Trophoblast cell (in vitro differentiated cells and primary cell): ENCODE measurements at regions not wholly inside any gene's neighbourhood (a gene's known extent, or its start where the extent isn't known, plus 50 kb on each side); places are given as distances from the start of the nearest gene placed in this dataset.

Experiments
- DNase-seq, 2 donors: peaks; one replicate each; pipeline ENCODE4 v3.0.0-alpha.2; 2016
- H2AFZ ChIP-seq: 2 replicates; pipeline ENCODE4 v1.6.1; 2013; ENCODE audit warnings: low read length, moderate library complexity, mild to moderate bottlenecking; ENCODE audit not compliant: insufficient read depth, poor library complexity
- H2AK5ac ChIP-seq: 2 replicates; pipeline ENCODE4 v1.6.1; 2013; ENCODE audit warnings: mild to moderate bottlenecking, low read length
- H2BK120ac ChIP-seq: 2 replicates; pipeline ENCODE4 v1.6.1; 2013; ENCODE audit warnings: low read length, mild to moderate bottlenecking, moderate library complexity; ENCODE audit not compliant: insufficient read depth, poor library complexity
- H2BK12ac ChIP-seq: 2 replicates; pipeline ENCODE4 v1.6.1; 2013; ENCODE audit warnings: mild to moderate bottlenecking, low read length, moderate library complexity
- H2BK5ac ChIP-seq: 2 replicates; pipeline ENCODE4 v1.6.1; 2013; ENCODE audit warnings: low read length, low read depth, moderate library complexity, mild to moderate bottlenecking; ENCODE audit not compliant: poor library complexity
- H3K14ac ChIP-seq: 2 replicates; pipeline ENCODE4 v1.6.1; 2013; ENCODE audit warnings: mild to moderate bottlenecking, low read length
- H3K18ac ChIP-seq: 2 replicates; pipeline ENCODE4 v1.6.1; 2013; ENCODE audit warnings: mild to moderate bottlenecking, low read length
- H3K23ac ChIP-seq: 2 replicates; pipeline ENCODE4 v1.6.1; 2013; ENCODE audit warnings: low read length
- H3K27ac ChIP-seq: 2 replicates; pipeline ENCODE4 v1.5.1; 2013; ENCODE audit warnings: low read depth, mild to moderate bottlenecking, inconsistent platforms, low read length, moderate library complexity
- H3K27me3 ChIP-seq: 2 replicates; pipeline ENCODE4 v1.6.1; 2013; ENCODE audit warnings: inconsistent platforms, mild to moderate bottlenecking, low read length, moderate library complexity; ENCODE audit not compliant: insufficient read depth
- H3K36me3 ChIP-seq, 2 experiments: 1 replicate in 1 of 2; 2 replicates in 1 of 2; pipeline ENCODE4 v1.6.1; 2013; ENCODE audit warnings: low read length in 2 of 2, mild to moderate bottlenecking in 2 of 2, moderate library complexity in 1 of 2; ENCODE audit not compliant: insufficient read depth in 2 of 2, control insufficient read depth in 1 of 2
- H3K4ac ChIP-seq: 2 replicates; pipeline ENCODE4 v1.6.1; 2013; ENCODE audit warnings: low read depth, mild to moderate bottlenecking, low read length, moderate library complexity
- H3K4me1 ChIP-seq, 2 experiments: 1 replicate in 1 of 2; 2 replicates in 1 of 2; pipeline ENCODE4 v1.6.1; 2013; ENCODE audit warnings: low read length in 2 of 2, mild to moderate bottlenecking in 2 of 2, moderate library complexity in 1 of 2; ENCODE audit not compliant: insufficient read depth in 2 of 2, control insufficient read depth in 1 of 2
- H3K4me2 ChIP-seq: 2 replicates; pipeline ENCODE4 v1.6.1; 2013; ENCODE audit warnings: inconsistent platforms, mild to moderate bottlenecking, low read length, moderate library complexity
- H3K4me3 ChIP-seq: 2 replicates; pipeline ENCODE4 v1.5.1; 2013; ENCODE audit warnings: mild to moderate bottlenecking, low read depth, low read length, inconsistent platforms
- H3K79me1 ChIP-seq: one replicate; pipeline ENCODE4 v1.6.1; 2013; ENCODE audit warnings: low read length
- H3K79me2 ChIP-seq: 2 replicates; pipeline ENCODE4 v1.6.1; 2013; ENCODE audit warnings: low read length, mild to moderate bottlenecking; ENCODE audit not compliant: control insufficient read depth, insufficient read depth, poor library complexity
- H3K9ac ChIP-seq: 2 replicates; pipeline ENCODE4 v1.6.1; 2013; ENCODE audit warnings: mild to moderate bottlenecking, low read length
- H3K9me3 ChIP-seq: 2 replicates; pipeline ENCODE4 v1.6.1; 2013; ENCODE audit warnings: low read depth, mild to moderate bottlenecking, control low read depth, inconsistent platforms, low read length; ENCODE audit not compliant: insufficient read depth
- H4K12ac ChIP-seq: 2 replicates; pipeline ENCODE4 v1.6.1; 2013; ENCODE audit warnings: low read depth, mild to moderate bottlenecking, low read length, moderate library complexity
- H4K8ac ChIP-seq: 2 replicates; pipeline ENCODE4 v1.6.1; 2013; ENCODE audit warnings: low read depth, mild to moderate bottlenecking, low read length, moderate library complexity
- H4K91ac ChIP-seq: one replicate; pipeline ENCODE4 v1.6.1; 2013; ENCODE audit warnings: low read depth, mild to moderate bottlenecking, low read length, moderate library complexity
- WGBS: extraction: QIAGEN DNeasy Blood & Tissue Kit; methylation state at CpG from one replicate; pipeline ENCODE4 v1.1.7; 2013; ENCODE audit warnings: missing lambda C conversion rate; ENCODE audit not compliant: insufficient read length, insufficient coverage; ENCODE audit errors: extremely low coverage; 5-methylcytosine and 5-hydroxymethylcytosine counted together

- Histone ChIP-seq H3K4me2 (no peak overlapping the region), H2BK120ac (no peak overlapping the region), H3K36me3 (no peaks in the 10 kb centered on the region), H3K23ac (no peak overlapping the region), H3K9me3 (peaks cover 1% of the 10 kb centered on the region), H3K18ac (no peak overlapping the region), H2BK12ac (no peak overlapping the region), H3K27me3 (no peaks in the 10 kb centered on the region), H3K4me1 (no peaks in the 10 kb centered on the region), H2BK5ac (no peak overlapping the region), H2AK5ac (no peak overlapping the region), H4K91ac (no peak overlapping the region), H3K9ac (no peak overlapping the region), H2AFZ (no peak overlapping the region), H3K79me2 (no peaks in the 10 kb centered on the region), H4K8ac (no peak overlapping the region), H3K4ac (no peak overlapping the region), H3K79me1 (no peaks in the 10 kb centered on the region), H3K4me3 (no peak overlapping the region), H4K12ac (no peak overlapping the region), H3K27ac (no peak overlapping the region), H3K14ac (no peak overlapping the region)
- DNase-seq: no peak
- no CpG with 5 or more reads among the region's 8 CpGs for WGBS
Observed at GRCh38 chr2:119076713-119077112, 81.8 kb downstream of the C1QL2 start.

GRCh38 chr2:119073213-119073612, 85.3 kb downstream of the C1QL2 start:
- H4K91ac ChIP-seq: no peak overlapping the region
- H3K4me1 ChIP-seq: no peaks in the 10 kb centered on the region
- H3K27ac ChIP-seq: no peak overlapping the region
- H2BK5ac ChIP-seq: no peak overlapping the region
- H3K14ac ChIP-seq: no peak overlapping the region
- no peak overlapping the region for H2BK120ac ChIP-seq
- no peak overlapping the region for H4K8ac ChIP-seq
- H3K79me1 ChIP-seq: no peaks in the 10 kb centered on the region
- no peak overlapping the region for H3K18ac ChIP-seq
- no peak overlapping the region for H3K4ac ChIP-seq
- DNase-seq: no peak
- no peak overlapping the region for H2AFZ ChIP-seq
- H3K4me3 ChIP-seq: no peak overlapping the region
- H3K36me3 ChIP-seq: no peaks in the 10 kb centered on the region
- H3K23ac ChIP-seq: no peak overlapping the region
- no peak overlapping the region for H4K12ac ChIP-seq
- H2BK12ac ChIP-seq: no peak overlapping the region
- H2AK5ac ChIP-seq: no peak overlapping the region
- WGBS: no CpG with 5 or more reads among the region's 3 CpGs
- no peak overlapping the region for H3K4me2 ChIP-seq
- H3K27me3 ChIP-seq: no peaks in the 10 kb centered on the region
- no peak overlapping the region for H3K9ac ChIP-seq
- no peaks in the 10 kb centered on the region for H3K79me2 ChIP-seq
- peaks cover 1% of the 10 kb centered on the region for H3K9me3 ChIP-seq

GRCh38 chr2:119071476-119071875, 87.1 kb downstream of the C1QL2 start:
- H3K79me1 ChIP-seq: no peaks in the 10 kb centered on the region
- no peak overlapping the region for H2AK5ac ChIP-seq
- H4K12ac ChIP-seq: no peak overlapping the region
- no peak overlapping the region for H2AFZ ChIP-seq
- H3K79me2 ChIP-seq: no peaks in the 10 kb centered on the region
- H3K27ac ChIP-seq: no peak overlapping the region
- no peak overlapping the region for H4K91ac ChIP-seq
- H3K18ac ChIP-seq: no peak overlapping the region
- H3K4me2 ChIP-seq: no peak overlapping the region
- WGBS: no CpG with 5 or more reads among the region's 1 CpG
- no peak overlapping the region for H3K23ac ChIP-seq
- no peak overlapping the region for H3K14ac ChIP-seq
- no peaks in the 10 kb centered on the region for H3K4me1 ChIP-seq
- no peak overlapping the region for H3K4me3 ChIP-seq
- no peak overlapping the region for H3K4ac ChIP-seq
- H3K36me3 ChIP-seq: no peaks in the 10 kb centered on the region
- H3K9me3 ChIP-seq: peaks cover 1% of the 10 kb centered on the region
- DNase-seq: no peak
- H2BK5ac ChIP-seq: no peak overlapping the region
- no peak overlapping the region for H2BK12ac ChIP-seq
- no peak overlapping the region for H2BK120ac ChIP-seq
- H3K9ac ChIP-seq: no peak overlapping the region
- no peak overlapping the region for H4K8ac ChIP-seq
- H3K27me3 ChIP-seq: no peaks in the 10 kb centered on the region

GRCh38 chr2:119069781-119070180, 88.8 kb downstream of the C1QL2 start:
- Histone ChIP-seq H3K14ac (no peak overlapping the region), H3K23ac (no peak overlapping the region), H2BK120ac (no peak overlapping the region), H3K27ac (no peak overlapping the region), H3K4me3 (no peak overlapping the region), H2BK5ac (no peak overlapping the region), H2AFZ (no peak overlapping the region), H3K9ac (no peak overlapping the region), H2BK12ac (no peak overlapping the region), H2AK5ac (no peak overlapping the region), H3K4me1 (no peaks in the 10 kb centered on the region), H3K36me3 (no peaks in the 10 kb centered on the region), H3K9me3 (peaks cover 1% of the 10 kb centered on the region), H3K4me2 (no peak overlapping the region), H3K27me3 (no peaks in the 10 kb centered on the region), H4K8ac (no peak overlapping the region), H4K91ac (no peak overlapping the region), H4K12ac (no peak overlapping the region), H3K79me2 (no peaks in the 10 kb centered on the region), H3K18ac (no peak overlapping the region), H3K79me1 (no peaks in the 10 kb centered on the region), H3K4ac (no peak overlapping the region)
- no CpG with 5 or more reads among the region's 8 CpGs for WGBS
- no peak for DNase-seq
